ENCODE measurements at regions not wholly inside any gene's neighbourhood (a gene's known extent, or its start where the extent isn't known, plus 50 kb on each side); places are given as distances from the start of the nearest gene placed in this dataset.

GRCh38 chr5:164097749-164098148, 592.3 kb downstream of the MAT2B start:
- TF ChIP-seq CTCF (IDR thresholded peaks at IDR 0.05) (no peak), POLR2A (IDR thresholded peaks at IDR 0.05) (no peak)
